B cell (primary cell): ENCODE measurements at regions not wholly inside any gene's neighbourhood (a gene's known extent, or its start where the extent isn't known, plus 50 kb on each side); places are given as distances from the start of the nearest gene placed in this dataset.

Experiments
- ATAC-seq: fragments of 200-7000 bp; cut with Tn5 transposase; one replicate; pipeline ENCODE4 v1.10.0; 2021; ENCODE audit warnings: low read depth, mild to moderate bottlenecking, moderate number of reproducible peaks, moderate library complexity
- CTCF ChIA-PET: fragments of 350-600 bp; sonication (Branson Sonifier 250); formaldehyde crosslinking; loops from one replicate; lab custom pipeline; 2021; ENCODE audit warnings: antibody characterized with exemption, inconsistent platforms; lab: Charles Lee
- POLR2A ChIA-PET: fragments of 350-600 bp; sonication (Branson Sonifier 250); formaldehyde crosslinking; loops from one replicate; lab custom pipeline; 2021; ENCODE audit warnings: antibody characterized with exemption; lab: Charles Lee
- DNase-seq: peaks from one replicate; pipeline ENCODE4 v3.0.0; 2013
- H2AFZ ChIP-seq: 2 replicates; pipeline ENCODE4 v1.6.1; 2012; ENCODE audit warnings: mild to moderate bottlenecking, low read depth, low read length; ENCODE audit not compliant: insufficient read depth, poor library complexity, severe bottlenecking
- H3K27ac ChIP-seq, 2 donors: 1 replicate in 1 of 2; 2 replicates in 1 of 2; pipeline ENCODE4 v1.5.1; 2012 to 2013; ENCODE audit warnings: low read length in 2 of 2, mild to moderate bottlenecking in 2 of 2, moderate library complexity in 1 of 2
- H3K27me3 ChIP-seq, 4 experiments: fragments of 200-600 bp in 1 of 4; sonication (generic) in 1 of 4; replicated peaks in 1 of 4; 1 replicate in 2 of 4; 2 replicates in 2 of 4; pipeline versions ENCODE4 v1.6.1 to v1.7.0; 2013 to 2016; ENCODE audit warnings: low read length in 3 of 4, mild to moderate bottlenecking in 2 of 4, mixed read lengths in 1 of 4, moderate library complexity in 1 of 4; ENCODE audit not compliant: insufficient read depth in 4 of 4, control insufficient read depth in 3 of 4; ENCODE audit errors: control extremely low read depth in 1 of 4
- H3K36me3 ChIP-seq, 2 experiments: replicated peaks in 1 of 2; 1 replicate in 1 of 2; 2 replicates in 1 of 2; pipeline versions ENCODE4 v1.6.1 to v1.7.1; 2013; ENCODE audit warnings: low read length in 1 of 2; ENCODE audit not compliant: insufficient read depth in 2 of 2, control insufficient read depth in 1 of 2; ENCODE audit errors: control extremely low read depth in 1 of 2, extremely low read depth in 1 of 2
- H3K4me1 ChIP-seq, 2 donors: fragments of 200-600 bp in 1 of 2; sonication (generic) in 1 of 2; 1 replicate in 1 of 2; 2 replicates in 1 of 2; pipeline versions ENCODE4 v1.5.1 to v1.6.1; 2013 to 2017; ENCODE audit warnings: low read length in 2 of 2; ENCODE audit not compliant: control insufficient read depth in 2 of 2, insufficient read depth in 2 of 2
- H3K4me2 ChIP-seq: replicated peaks from 2 replicates; pipeline ENCODE3; 2012; ENCODE audit warnings: mild to moderate bottlenecking, low read depth, low read length; ENCODE audit not compliant: poor library complexity, severe bottlenecking
- H3K4me3 ChIP-seq, 5 experiments: fragments of 200-600 bp in 1 of 5; sonication (generic) in 1 of 5; 1 replicate in 3 of 5; 2 replicates in 2 of 5; pipeline versions ENCODE4 v1.5.1 to v1.7.0; 2011 to 2016; ENCODE audit warnings: low read length in 4 of 5, mild to moderate bottlenecking in 4 of 5, low read depth in 2 of 5, control low read depth in 1 of 5, moderate library complexity in 1 of 5; ENCODE audit not compliant: insufficient read depth in 1 of 5; ENCODE audit errors: control extremely low read depth in 1 of 5, extremely low read depth in 1 of 5
- H3K79me2 ChIP-seq: fragments of 200-600 bp; sonication (generic); one replicate; pipeline ENCODE4 v1.6.0; 2016; ENCODE audit warnings: low read length; ENCODE audit not compliant: control insufficient read depth, insufficient read depth
- H3K9ac ChIP-seq: fragments of 200-600 bp; sonication (generic); 2 replicates; pipeline ENCODE4 v1.6.1; 2017; ENCODE audit warnings: mild to moderate bottlenecking, low read length, moderate library complexity
- H3K9me3 ChIP-seq, 3 donors: one replicate each; pipeline versions ENCODE4 v1.6.1 to v1.7.1; 2013; ENCODE audit warnings: low read length in 2 of 3; ENCODE audit not compliant: control insufficient read depth in 2 of 3, insufficient read depth in 1 of 3; ENCODE audit errors: control extremely low read depth in 1 of 3
- H4K20me1 ChIP-seq: 2 replicates; pipeline ENCODE4 v1.6.0; 2012; ENCODE audit warnings: mild to moderate bottlenecking, low read length; ENCODE audit not compliant: insufficient read depth, control insufficient read depth, poor library complexity, severe bottlenecking
- H3K27ac Mint-ChIP-seq: one replicate; pipeline ENCODE4 v1.8.0; 2021; ENCODE audit warnings: mixed read lengths
- H3K27me3 Mint-ChIP-seq: one replicate; pipeline ENCODE4 v1.8.0; 2021; ENCODE audit warnings: mixed read lengths
- H3K4me1 Mint-ChIP-seq: one replicate; pipeline ENCODE4 v1.8.0; 2021; ENCODE audit warnings: mixed read lengths
- H3K4me3 Mint-ChIP-seq: one replicate; pipeline ENCODE4 v1.8.0; 2021; ENCODE audit warnings: mixed read lengths
- H3K9me3 Mint-ChIP-seq: one replicate; pipeline ENCODE4 v1.8.0; 2022; ENCODE audit warnings: mixed read lengths; ENCODE audit not compliant: insufficient read depth
- EZH2 ChIP-seq: IDR thresholded peaks from 2 replicates; pipeline ENCODE4 v1.6.1; 2012; ENCODE audit warnings: borderline replicate concordance, low read depth, mild to moderate bottlenecking, moderate library complexity, low read length; ENCODE audit not compliant: insufficient read depth, poor library complexity, severe bottlenecking
- WGBS: methylation state at CpG from one replicate; pipeline ENCODE4 v1.1.5; 2013; ENCODE audit warnings: missing lambda C conversion rate; ENCODE audit not compliant: insufficient coverage; 5-methylcytosine and 5-hydroxymethylcytosine counted together
- intact Hi-C: fragments of 100-400 bp; cut with micrococcal nuclease; formaldehyde crosslinking; loops from one replicate; pipeline ENCODE4 v1.10.0; 2022
- TF ChIP-seq, protein P1 (sequence below): fragments of 200-600 bp; IDR thresholded peaks from one replicate; pipeline ENCODE4 v1.8.0; 2022; ENCODE audit warnings: antibody characterized with exemption, mild to moderate bottlenecking

DNA sequence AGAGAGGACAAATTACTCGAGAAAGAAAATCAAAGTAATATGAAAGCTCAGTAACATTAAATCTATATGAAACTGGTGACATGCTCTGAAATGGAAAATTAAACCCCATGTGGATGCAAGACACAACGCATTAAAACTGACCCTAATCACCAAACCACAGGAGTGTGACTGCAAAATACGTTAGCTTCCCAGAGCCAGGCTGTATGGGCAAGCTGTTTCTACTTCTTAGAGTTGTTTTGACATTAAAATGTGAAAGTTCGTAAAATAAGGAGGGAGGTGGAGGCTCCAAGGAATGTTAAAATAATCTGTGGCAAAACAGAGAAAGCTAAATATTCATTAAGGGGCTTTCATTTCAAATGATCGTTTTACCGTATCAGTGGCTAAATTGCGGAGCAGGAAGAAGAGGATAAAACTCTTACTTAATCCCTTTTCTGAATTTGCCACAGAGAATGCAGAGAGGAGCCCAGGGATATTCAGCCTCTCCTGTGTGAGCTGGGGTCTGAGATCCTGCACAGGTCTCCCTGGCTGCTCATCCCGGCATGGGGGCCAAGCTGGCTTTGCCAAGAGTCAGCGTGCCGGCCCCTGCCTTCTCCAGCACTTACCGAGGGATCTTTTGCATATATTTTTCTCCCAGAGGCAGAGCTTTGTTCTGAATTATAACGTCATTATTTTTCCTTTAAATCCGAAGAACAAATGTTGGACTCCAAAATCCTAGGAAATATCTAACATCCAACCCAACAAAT lies 239.8 kb upstream of the THBS1 start:
- Mint-ChIP-seq H3K9me3 (peaks cover 3% of the 10 kb centered on the region), H3K4me3 (no peak overlapping the region), H3K27ac (no peak overlapping the region), H3K4me1 (no peaks in the 10 kb centered on the region), H3K27me3 (no peaks in the 10 kb centered on the region)
- no peak for ATAC-seq
- H3K4me2 ChIP-seq = no peak overlapping the region
- no peaks in the 10 kb centered on the region for H4K20me1 ChIP-seq
- H3K79me2 ChIP-seq = no peaks in the 10 kb centered on the region
- intact Hi-C loops = no loop called here
- WGBS = 68% methylated on average over 7 of the region's 13 CpGs
- H3K27ac ChIP-seq = no peak overlapping the region
- no peaks in the 10 kb centered on the region for H3K4me1 ChIP-seq
- POLR2A ChIA-PET = no interaction called here
- H3K9me3 ChIP-seq = peaks cover 0 to 1% (median 0%) of the 10 kb centered on the region in 3 donors
- CTCF ChIA-PET = no interaction called here
- H3K27me3 ChIP-seq = no peaks in the 10 kb centered on the region
- TF ChIP-seq, protein P1, sequence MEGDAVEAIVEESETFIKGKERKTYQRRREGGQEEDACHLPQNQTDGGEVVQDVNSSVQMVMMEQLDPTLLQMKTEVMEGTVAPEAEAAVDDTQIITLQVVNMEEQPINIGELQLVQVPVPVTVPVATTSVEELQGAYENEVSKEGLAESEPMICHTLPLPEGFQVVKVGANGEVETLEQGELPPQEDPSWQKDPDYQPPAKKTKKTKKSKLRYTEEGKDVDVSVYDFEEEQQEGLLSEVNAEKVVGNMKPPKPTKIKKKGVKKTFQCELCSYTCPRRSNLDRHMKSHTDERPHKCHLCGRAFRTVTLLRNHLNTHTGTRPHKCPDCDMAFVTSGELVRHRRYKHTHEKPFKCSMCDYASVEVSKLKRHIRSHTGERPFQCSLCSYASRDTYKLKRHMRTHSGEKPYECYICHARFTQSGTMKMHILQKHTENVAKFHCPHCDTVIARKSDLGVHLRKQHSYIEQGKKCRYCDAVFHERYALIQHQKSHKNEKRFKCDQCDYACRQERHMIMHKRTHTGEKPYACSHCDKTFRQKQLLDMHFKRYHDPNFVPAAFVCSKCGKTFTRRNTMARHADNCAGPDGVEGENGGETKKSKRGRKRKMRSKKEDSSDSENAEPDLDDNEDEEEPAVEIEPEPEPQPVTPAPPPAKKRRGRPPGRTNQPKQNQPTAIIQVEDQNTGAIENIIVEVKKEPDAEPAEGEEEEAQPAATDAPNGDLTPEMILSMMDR = no peak
- TF ChIP-seq EZH2 = no peak
- H3K4me3 ChIP-seq = no peak overlapping the region
- no peak overlapping the region for H2AFZ ChIP-seq
- no peaks in the 10 kb centered on the region for H3K36me3 ChIP-seq
- H3K9ac ChIP-seq = no peak overlapping the region
- no peak for DNase-seq

DNA sequence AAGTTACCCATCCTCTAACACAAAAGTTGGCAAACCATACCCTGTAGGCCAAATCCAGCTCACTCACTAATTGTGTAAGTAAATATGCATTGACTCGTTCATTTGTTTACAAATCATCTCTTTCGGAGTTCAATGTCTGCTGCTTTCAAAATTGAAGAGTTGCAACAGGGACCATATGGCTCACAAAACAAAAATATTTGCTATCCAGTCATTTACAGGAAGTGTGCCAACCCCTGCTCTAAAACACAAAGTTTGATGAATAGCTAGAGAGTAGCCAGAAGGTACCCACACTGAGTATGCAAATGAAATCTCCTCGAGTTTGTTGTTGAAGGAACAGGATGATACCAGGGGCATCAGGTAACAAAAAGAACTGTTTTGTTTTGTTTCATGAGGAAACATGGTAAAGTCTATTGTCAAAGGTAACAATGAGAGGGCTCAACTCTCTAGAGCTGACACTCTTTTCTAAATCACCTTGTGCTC lies 236.2 kb upstream of the THBS1 start:
- H3K4me1 ChIP-seq = no peaks in the 10 kb centered on the region
- H3K9ac ChIP-seq = no peak overlapping the region
- DNase-seq (no peak), ATAC-seq (no peak)
- no peaks in the 10 kb centered on the region for H4K20me1 ChIP-seq
- H2AFZ ChIP-seq = no peak overlapping the region
- H3K79me2 ChIP-seq = no peaks in the 10 kb centered on the region
- WGBS = 50% methylated on average over 1 of the region's 3 CpGs
- CTCF ChIA-PET = no interaction called here
- H3K4me3 ChIP-seq = no peak overlapping the region
- no peaks in the 10 kb centered on the region for H3K36me3 ChIP-seq
- no peaks in the 10 kb centered on the region for H3K27me3 ChIP-seq
- Mint-ChIP-seq H3K27me3 (no peaks in the 10 kb centered on the region), H3K27ac (no peak overlapping the region), H3K4me3 (no peak overlapping the region), H3K9me3 (peaks cover 3% of the 10 kb centered on the region), H3K4me1 (no peaks in the 10 kb centered on the region)
- no peak overlapping the region for H3K4me2 ChIP-seq
- TF ChIP-seq, protein P1 = no peak
- no peak for TF ChIP-seq EZH2
- H3K27ac ChIP-seq = no peak overlapping the region
- POLR2A ChIA-PET = no interaction called here
- H3K9me3 ChIP-seq = peaks cover 0 to 1% (median 0%) of the 10 kb centered on the region in 3 donors
- intact Hi-C loops = no loop called here
